A549 (cell line): ENCODE measurements at regions not wholly inside any gene's neighbourhood (a gene's known extent, or its start where the extent isn't known, plus 50 kb on each side); places are given as distances from the start of the nearest gene placed in this dataset.

ENCODE experiments used
- ATAC-seq, 2 experiments: fragments of 200-7000 bp in 1 of 2; fragments of >200 bp in 1 of 2; cut with Nextera tagmentation in 1 of 2; cut with Tn5 transposase in 1 of 2; 3 replicates each; pipeline versions ENCODE4 v1.8.0 to v1.9.1; 2018 to 2020; ENCODE audit warnings: mild to moderate bottlenecking in 1 of 2, moderate library complexity in 1 of 2
- CTCF ChIA-PET: fragments of 300-600 bp; sonication (Branson Sonifier 250); formaldehyde crosslinking; extraction: SDS; loops from one replicate; lab custom pipeline; 2021; ENCODE audit warnings: antibody characterized with exemption, inconsistent platforms; lab: Yijun Ruan, JAX
- POLR2A ChIA-PET: fragments of 350-600 bp; formaldehyde crosslinking; extraction: SDS; loops from one replicate; lab custom pipeline; 2021; ENCODE audit warnings: antibody characterized with exemption, inconsistent platforms; lab: Yijun Ruan, JAX
- DNase-seq, 2 experiments: peaks; one replicate each; pipeline versions ENCODE4 v3.0.0 to v3.0.0-alpha.2; 2011 to 2016; ENCODE audit warnings: low read depth in 1 of 2, low spot score in 1 of 2
- FAIRE-seq: peaks from 2 replicates; lab custom pipeline; 2011; peaks lifted over from hg19 to GRCh38; lab: Jason Lieb, UNC
- H3K27ac ChIP-seq, 2 experiments: fragments of >200 bp; sonication (Bioruptor Twin); formaldehyde crosslinking; 3 replicates each; pipeline ENCODE4 v1.5.1; 2016 to 2017
- H3K4me1 ChIP-seq: fragments of >200 bp; sonication (Bioruptor Twin); formaldehyde crosslinking; 3 replicates; pipeline ENCODE4 v1.6.1; 2016
- H3K4me2 ChIP-seq: fragments of >200 bp; sonication (Bioruptor Twin); formaldehyde crosslinking; 3 replicates; pipeline ENCODE4 v1.6.1; 2016
- H3K4me3 ChIP-seq: fragments of >200 bp; sonication (Bioruptor Twin); formaldehyde crosslinking; 3 replicates; pipeline ENCODE4 v1.5.1; 2016
- H3K9me3 ChIP-seq: fragments of >200 bp; sonication (Bioruptor Twin); formaldehyde crosslinking; 3 replicates; pipeline ENCODE4 v1.6.1; 2016
- ATOH8 ChIP-seq: fragments of 250-450 bp; sonication (Bioruptor Pico); IDR thresholded peaks from 2 replicates; pipeline ENCODE4 v1.5.0; 2020; ENCODE audit warnings: low read depth, mild to moderate bottlenecking, moderate library complexity
- BCL3 ChIP-seq: fragments of >200 bp; sonication (Bioruptor Twin); formaldehyde crosslinking; IDR thresholded peaks from 3 replicates; pipeline ENCODE4 v1.6.1; 2016
- CHD4 ChIP-seq: fragments of 200-600 bp; sonication (generic); IDR thresholded peaks from 2 replicates; pipeline ENCODE4 v1.6.1; 2016; ENCODE audit warnings: antibody characterized with exemption, mild to moderate bottlenecking, borderline replicate concordance
- CTCF ChIP-seq: fragments of >200 bp; sonication (Bioruptor Twin); formaldehyde crosslinking; IDR thresholded peaks from 3 replicates; pipeline ENCODE4 v1.5.1; 2016
- EP300 ChIP-seq, 2 experiments: fragments of >200 bp; sonication (Bioruptor Twin); formaldehyde crosslinking; IDR thresholded peaks; 2 replicates in 1 of 2; 3 replicates in 1 of 2; pipeline ENCODE4 v1.6.1; 2016 to 2017
- FOSB ChIP-seq: fragments of 250-450 bp; sonication (Bioruptor Pico); IDR thresholded peaks from 2 replicates; pipeline ENCODE4 v1.5.0; 2020; ENCODE audit warnings: mild to moderate bottlenecking, moderate library complexity
- GATA3 ChIP-seq: IDR thresholded peaks from 2 replicates; pipeline ENCODE4 v1.6.1; 2012; ENCODE audit warnings: borderline replicate concordance
- HMGXB4 ChIP-seq: fragments of 250-450 bp; sonication (Bioruptor Pico); IDR thresholded peaks from 2 replicates; pipeline ENCODE4 v1.5.0; 2021; ENCODE audit warnings: mild to moderate bottlenecking, moderate library complexity, borderline replicate concordance
- HOXA7 ChIP-seq: fragments of 250-450 bp; sonication (Bioruptor Pico); IDR thresholded peaks from 2 replicates; pipeline ENCODE4 v1.5.0; 2020; ENCODE audit warnings: mild to moderate bottlenecking, moderate library complexity
- HOXB13 ChIP-seq: fragments of 250-450 bp; sonication (Bioruptor Pico); IDR thresholded peaks from 2 replicates; pipeline ENCODE4 v1.5.0; 2020; ENCODE audit warnings: low read depth, mild to moderate bottlenecking, moderate library complexity
- JUN ChIP-seq, 2 experiments: fragments of >200 bp; sonication (Bioruptor Twin); formaldehyde crosslinking; IDR thresholded peaks; 2 replicates in 1 of 2; 3 replicates in 1 of 2; pipeline ENCODE4 v1.6.1; 2016 to 2017
- MAFK ChIP-seq: fragments of 450-650 bp; IDR thresholded peaks from 2 replicates; pipeline ENCODE4 v1.6.1; 2014; ENCODE audit not compliant: partially characterized antibody
- MAX ChIP-seq: IDR thresholded peaks from 2 replicates; pipeline ENCODE4 v1.6.1; 2012
- NR3C1 ChIP-seq: fragments of >200 bp; sonication (Bioruptor Twin); formaldehyde crosslinking; IDR thresholded peaks from 3 replicates; pipeline ENCODE4 v1.6.1; 2017
- PHF8 ChIP-seq: fragments of 200-600 bp; sonication (generic); IDR thresholded peaks from 2 replicates; pipeline ENCODE4 v1.6.1; 2016; ENCODE audit warnings: low read depth, mild to moderate bottlenecking, antibody characterized with exemption, moderate library complexity, borderline replicate concordance
- RAD21 ChIP-seq, 2 experiments: fragments of >200 bp in 1 of 2; sonication (Bioruptor Twin) in 1 of 2; formaldehyde crosslinking in 1 of 2; IDR thresholded peaks in 1 of 2; conservative IDR thresholded peaks in 1 of 2; 2 replicates in 1 of 2; 3 replicates in 1 of 2; pipeline ENCODE4 v1.6.1; 2012 to 2018; ENCODE audit warnings: inconsistent platforms in 1 of 2
- RCOR1 ChIP-seq: fragments of 150-350 bp; IDR thresholded peaks from 2 replicates; pipeline ENCODE4 v1.6.1; 2014; ENCODE audit warnings: antibody characterized with exemption, low read length, low read depth
- SREBF2 ChIP-seq: fragments of 450-650 bp; IDR thresholded peaks from 2 replicates; pipeline ENCODE4 v1.6.1; 2014; ENCODE audit warnings: mild to moderate bottlenecking, moderate library complexity
- TFCP2L1 ChIP-seq: fragments of 250-450 bp; sonication (Bioruptor Pico); IDR thresholded peaks from 2 replicates; pipeline ENCODE4 v1.5.0; 2021; ENCODE audit warnings: mild to moderate bottlenecking
- TP53 ChIP-seq: fragments of 250-450 bp; sonication (Bioruptor Pico); IDR thresholded peaks from 2 replicates; pipeline ENCODE4 v1.5.0; 2021; ENCODE audit warnings: mild to moderate bottlenecking, moderate library complexity
- ZSCAN20 ChIP-seq: fragments of 250-450 bp; sonication (Bioruptor Pico); IDR thresholded peaks from 2 replicates; pipeline ENCODE4 v1.8.0; 2022; ENCODE audit warnings: mild to moderate bottlenecking, moderate library complexity
- WGBS: methylation state at CpG from one replicate; pipeline ENCODE4 v1.1.6; 2017; ENCODE audit errors: missing lambda C conversion rate; 5-methylcytosine and 5-hydroxymethylcytosine counted together

- CTCF ChIA-PET: interaction anchor here (0.6 kb wide), 1 partner anchor 313 kb away, joined by 3 read pairs; no protein-coding TSS in a partner anchor
- H3K4me2 ChIP-seq: no peak overlapping the region
- WGBS: 3% methylated on average over 1 of the region's 1 CpG
Measured at GRCh38 chr3:124557-125179, 71.9 kb upstream of the CHL1 start.

GRCh38 chr3:128515-129172 is 67.9 kb upstream of the CHL1 start:
- no peak overlapping the region for H3K4me3 ChIP-seq
- CTCF ChIA-PET: no interaction called here
- no peak for DNase-seq
- POLR2A ChIA-PET: no interaction called here
- H3K4me1 ChIP-seq: no peaks in the 10 kb centered on the region
- TF ChIP-seq EP300 (IDR thresholded peaks at IDR 0.05): no peak
- TF ChIP-seq HOXA7 (CRISPR knock-in tag): no peak
- TF ChIP-seq JUN (IDR thresholded peaks at IDR 0.05): no peak
- TF ChIP-seq FOSB (CRISPR knock-in tag): no peak
- H3K27ac ChIP-seq: no peak overlapping the region
- no peak for ATAC-seq
- H3K4me2 ChIP-seq: no peak overlapping the region
- WGBS: 0% methylated on average over 3 of the region's 3 CpGs
- FAIRE-seq: no peak
- no peaks in the 10 kb centered on the region; the same call in 2 of the 3 replicates for H3K9me3 ChIP-seq

More at GRCh38 chr3:124557-125179, 71.9 kb upstream of the CHL1 start:
- Histone ChIP-seq H3K27ac (no peak overlapping the region), H3K4me3 (no peak overlapping the region), H3K4me1 (no peaks in the 10 kb centered on the region), H3K9me3 (no peaks in the 10 kb centered on the region)
- no peak for TF ChIP-seq NR3C1
- no peak for TF ChIP-seq ATOH8 (CRISPR knock-in tag)
- TF ChIP-seq EP300 (IDR thresholded peaks at IDR 0.05): no peak
- no peak for TF ChIP-seq CHD4
- TF ChIP-seq HOXB13: no peak
- TF ChIP-seq TFCP2L1 (CRISPR knock-in tag): no peak
- no peak for TF ChIP-seq PHF8
- no peak for TF ChIP-seq RCOR1
- TF ChIP-seq HMGXB4 (CRISPR knock-in tag): no peak
- TF ChIP-seq RAD21 (conservative IDR thresholded peaks at IDR 0.05 in 1 of 2, IDR thresholded peaks at IDR 0.05 in 1 of 2): no peak
- no peak for TF ChIP-seq SREBF2
- no peak for TF ChIP-seq MAFK
- TF ChIP-seq GATA3: no peak
- no peak for ATAC-seq
- no peak for FAIRE-seq
- POLR2A ChIA-PET: no interaction called here
- no peak for DNase-seq

- WGBS: 48% methylated on average over 5 of the region's 5 CpGs
- TF ChIP-seq BCL3 (no peak), CTCF (no peak), MAX (no peak), ZSCAN20 (CRISPR knock-in tag) (no peak), MAFK (no peak), RAD21 (conservative IDR thresholded peaks at IDR 0.05 in 1 of 2, IDR thresholded peaks at IDR 0.05 in 1 of 2) (no peak), TP53 (CRISPR knock-in tag) (no peak)
- no peak for DNase-seq
- H3K4me2 ChIP-seq: no peak overlapping the region
- ATAC-seq: no peak
- H3K4me3 ChIP-seq: no peak overlapping the region
- no peak overlapping the region for H3K27ac ChIP-seq
- no peak for FAIRE-seq
- CTCF ChIA-PET: no interaction called here
- H3K4me1 ChIP-seq: no peaks in the 10 kb centered on the region
- no peaks in the 10 kb centered on the region; the same call in 2 of the 3 replicates for H3K9me3 ChIP-seq
- POLR2A ChIA-PET: no interaction called here
Measured at GRCh38 chr3:131151-131888, 65.2 kb upstream of the CHL1 start.
